HCT116 (cell line): ENCODE measurements at regions not wholly inside any gene's neighbourhood (a gene's known extent, or its start where the extent isn't known, plus 50 kb on each side); places are given as distances from the start of the nearest gene placed in this dataset.

ENCODE experiments used
- ATAC-seq: fragments of 200-7000 bp; cut with Tn5 transposase; 2 replicates; pipeline ENCODE4 v1.9.1; 2020; ENCODE audit warnings: mild to moderate bottlenecking, moderate library complexity
- BruUV-seq: library from RNA; stranded (reverse); fragments of 400-500 nt; replicated peaks from 2 replicates; lab custom pipeline; 2021; lab: Mats Ljungman, UMichigan
- CTCF ChIA-PET: fragments of 300-600 bp; sonication (Branson Sonifier 250); formaldehyde crosslinking; loops from one replicate; lab custom pipeline; 2021; ENCODE audit warnings: antibody characterized with exemption; lab: Charles Lee
- POLR2A ChIA-PET: fragments of 300-600, 350-600 bp; sonication (Branson Sonifier 250); formaldehyde crosslinking; loops from one replicate; lab custom pipeline; 2021; ENCODE audit warnings: antibody characterized with exemption; lab: Charles Lee
- RAD21 ChIA-PET, 2 experiments: fragments of 300-600 bp; sonication (Branson Sonifier 250); formaldehyde crosslinking; loops; one replicate each; lab custom pipeline; 2023; ENCODE audit warnings: low total read pairs in 2 of 2; ENCODE audit not compliant: uncharacterized antibody in 2 of 2, unreplicated experiment in 2 of 2, low non-redundant PET in 1 of 2; lab: Charles Lee
- DNase-seq: peaks from one replicate; pipeline ENCODE4 v3.0.0-alpha.2; 2010; ENCODE audit warnings: low read depth, low spot score
- H2AFZ ChIP-seq: fragments of 200-600 bp; shearing (Covaris generic), sonication (generic); 2 replicates; pipeline ENCODE4 v1.6.1; 2017; ENCODE audit warnings: low read depth, mixed run types, mixed read lengths, antibody characterized with exemption, low read length; ENCODE audit not compliant: poor library complexity, severe bottlenecking
- H3K27ac ChIP-seq: 2 replicates; pipeline ENCODE4 v1.5.1; 2012; ENCODE audit warnings: low read depth, low read length
- H3K27me3 ChIP-seq: fragments of 200-600 bp; sonication (generic); 2 replicates; pipeline ENCODE4 v1.6.1; 2016; ENCODE audit warnings: mixed run types, low read length, mixed read lengths; ENCODE audit not compliant: insufficient read depth
- H3K36me3 ChIP-seq, 2 experiments: fragments of 200-500 bp in 1 of 2; fragments of 200-600 bp in 1 of 2; sonication (Bioruptor generic) in 1 of 2; sonication (generic) in 1 of 2; 2 replicates each; pipeline versions ENCODE4 v1.5.1 to v1.6.1; 2014 to 2016; ENCODE audit warnings: low read length in 2 of 2, inconsistent platforms in 1 of 2, mixed read lengths in 1 of 2, mixed run types in 1 of 2; ENCODE audit not compliant: insufficient read depth in 2 of 2, control insufficient read depth in 1 of 2
- H3K4me1 ChIP-seq, 2 experiments: fragments of 200-600 bp in 1 of 2; sonication (generic) in 1 of 2; 2 replicates each; pipeline versions ENCODE4 v1.5.1 to v1.6.1; 2012 to 2017; ENCODE audit warnings: low read length in 2 of 2, inconsistent platforms in 1 of 2, mild to moderate bottlenecking in 1 of 2, mixed read lengths in 1 of 2, mixed run types in 1 of 2, moderate library complexity in 1 of 2; ENCODE audit not compliant: insufficient read depth in 2 of 2, control insufficient read depth in 1 of 2
- H3K4me2 ChIP-seq: fragments of 200-600 bp; sonication (generic); 2 replicates; pipeline ENCODE4 v1.6.1; 2017; ENCODE audit warnings: mixed run types, low read length, mixed read lengths
- H3K4me3 ChIP-seq, 2 experiments: fragments of 200-600 bp in 1 of 2; sonication (generic) in 1 of 2; replicated peaks in 1 of 2; 2 replicates each; pipeline ENCODE4 v1.5.1; 2011 to 2016; ENCODE audit warnings: low read length in 2 of 2, control low read depth in 1 of 2, low read depth in 1 of 2, mild to moderate bottlenecking in 1 of 2, mixed read lengths in 1 of 2, mixed run types in 1 of 2
- H3K79me2 ChIP-seq: fragments of 200-600 bp; sonication (generic); 2 replicates; pipeline ENCODE4 v1.6.1; 2017; ENCODE audit warnings: mild to moderate bottlenecking, mixed run types, low read length, moderate library complexity, mixed read lengths; ENCODE audit not compliant: insufficient read depth
- H3K9ac ChIP-seq: fragments of 200-600 bp; sonication (generic); 2 replicates; pipeline ENCODE4 v1.6.1; 2016; ENCODE audit warnings: low read length, mixed read lengths
- H3K9me2 ChIP-seq: fragments of 200-600 bp; sonication (generic), shearing (Covaris generic); 2 replicates; pipeline ENCODE4 v1.6.1; 2017; ENCODE audit warnings: mixed run types, mild to moderate bottlenecking, moderate library complexity; ENCODE audit not compliant: insufficient read depth
- H3K9me3 ChIP-seq, 2 experiments: fragments of 200-500 bp in 1 of 2; fragments of 200-600 bp in 1 of 2; sonication (Bioruptor generic) in 1 of 2; sonication (generic) in 1 of 2; 2 replicates each; pipeline ENCODE4 v1.6.1; 2014 to 2017; ENCODE audit warnings: low read length in 2 of 2, mixed read lengths in 2 of 2, inconsistent platforms in 1 of 2, low read depth in 1 of 2, mild to moderate bottlenecking in 1 of 2, mixed run types in 1 of 2, moderate library complexity in 1 of 2; ENCODE audit not compliant: control insufficient read depth in 1 of 2, insufficient read depth in 1 of 2
- H4K20me1 ChIP-seq: fragments of 200-600 bp; sonication (generic), shearing (Covaris generic); 2 replicates; pipeline ENCODE4 v1.6.1; 2017; ENCODE audit warnings: mixed run types, mild to moderate bottlenecking, moderate library complexity; ENCODE audit not compliant: insufficient read depth
- EGR1 ChIP-seq: IDR thresholded peaks from 2 replicates; pipeline ENCODE4 v1.6.1; 2012; ENCODE audit warnings: low read depth
- ELF1 ChIP-seq: IDR thresholded peaks from 2 replicates; pipeline ENCODE4 v1.6.1; 2012; ENCODE audit warnings: low read depth, borderline replicate concordance
- EZH2 ChIP-seq: fragments of 200-600 bp; sonication (generic); IDR thresholded peaks from 2 replicates; pipeline ENCODE4 v1.6.1; 2017; ENCODE audit warnings: antibody characterized with exemption, mixed run types
- POLR2A ChIP-seq: IDR thresholded peaks from 2 replicates; pipeline ENCODE4 v1.7.0; 2011; ENCODE audit warnings: borderline replicate concordance; ENCODE audit not compliant: insufficient read depth, insufficient read length; ENCODE audit errors: extremely low read depth
- POLR2AphosphoS5 ChIP-seq: IDR thresholded peaks from 2 replicates; pipeline ENCODE4 v1.6.1; 2011; ENCODE audit warnings: mild to moderate bottlenecking, low read depth, low read length, moderate library complexity
- RAD21 ChIP-seq: IDR thresholded peaks from 2 replicates; pipeline ENCODE4 v1.6.1; 2012; ENCODE audit warnings: low read depth, mild to moderate bottlenecking
- REST ChIP-seq: IDR thresholded peaks from 2 replicates; pipeline ENCODE4 v1.6.1; 2012; ENCODE audit warnings: low read depth
- SIN3A ChIP-seq: IDR thresholded peaks from 2 replicates; pipeline ENCODE4 v1.6.1; 2012; ENCODE audit warnings: low read depth
- SP1 ChIP-seq: IDR thresholded peaks from 2 replicates; pipeline ENCODE4 v1.6.1; 2012; ENCODE audit warnings: low read depth
- TCF7L2 ChIP-seq: IDR thresholded peaks from 2 replicates; pipeline ENCODE4 v1.7.0; 2011; ENCODE audit warnings: borderline replicate concordance, inconsistent platforms; ENCODE audit not compliant: insufficient read depth, insufficient read length; ENCODE audit errors: extremely low read depth
- YY1 ChIP-seq: IDR thresholded peaks from 2 replicates; pipeline ENCODE4 v1.6.1; 2011; ENCODE audit warnings: low read length, low read depth, moderate library complexity, mild to moderate bottlenecking; ENCODE audit not compliant: insufficient replicate concordance; ENCODE audit errors: extremely low read depth
- ZFX ChIP-seq: fragments of 450-650 bp; IDR thresholded peaks from 2 replicates; pipeline ENCODE4 v1.6.1; 2017
- intact Hi-C: fragments of 100-400 bp; cut with micrococcal nuclease; formaldehyde crosslinking; loops from 2 replicates; pipeline ENCODE4 v1.10.0; 2022
- TF ChIP-seq, protein P1 (sequence below), 3 experiments: fragments of 200-600 bp in 1 of 3; sonication (generic) in 1 of 3; IDR thresholded peaks in 2 of 3; conservative IDR thresholded peaks in 1 of 3; 2 replicates each; pipeline ENCODE4 v1.5.1; 2012 to 2017; ENCODE audit warnings: low read depth in 2 of 3, low read length in 2 of 3, antibody characterized with exemption in 1 of 3, borderline replicate concordance in 1 of 3, control low read depth in 1 of 3, mild to moderate bottlenecking in 1 of 3, mixed read lengths in 1 of 3, mixed run types in 1 of 3, moderate library complexity in 1 of 3; ENCODE audit not compliant: insufficient read depth in 1 of 3
- TF ChIP-seq, protein P2 (sequence below): IDR thresholded peaks from 2 replicates; pipeline ENCODE4 v1.6.1; 2012

GRCh38 chr2:67050622-67051021 lies 346.5 kb upstream of the ETAA1 start:
- no peaks in the 10 kb centered on the region for H3K9me2 ChIP-seq
- no peak overlapping the region for H3K4me3 ChIP-seq
- no peaks in the 10 kb centered on the region for H3K79me2 ChIP-seq
- DNase-seq (no peak), ATAC-seq (no peak)
- no peaks in the 10 kb centered on the region; a peak in 1 of 4 replicates for H3K9me3 ChIP-seq
- H2AFZ ChIP-seq, result no peak overlapping the region
- CTCF ChIA-PET, result no interaction called here
- no peak overlapping the region for H3K4me2 ChIP-seq
- H3K27ac ChIP-seq, result no peak overlapping the region
- no peaks in the 10 kb centered on the region for H3K36me3 ChIP-seq
- no TSS peak for BruUV-seq
- H3K9ac ChIP-seq, result no peak overlapping the region
- TF ChIP-seq EGR1 (no peak), ELF1 (no peak), REST (no peak), RAD21 (no peak), POLR2A (no peak), SIN3A (no peak), TCF7L2 (no peak), SP1 (no peak), POLR2AphosphoS5 (no peak), ZFX (no peak), YY1 (no peak), EZH2 (no peak)
- TF ChIP-seq, protein P1, sequence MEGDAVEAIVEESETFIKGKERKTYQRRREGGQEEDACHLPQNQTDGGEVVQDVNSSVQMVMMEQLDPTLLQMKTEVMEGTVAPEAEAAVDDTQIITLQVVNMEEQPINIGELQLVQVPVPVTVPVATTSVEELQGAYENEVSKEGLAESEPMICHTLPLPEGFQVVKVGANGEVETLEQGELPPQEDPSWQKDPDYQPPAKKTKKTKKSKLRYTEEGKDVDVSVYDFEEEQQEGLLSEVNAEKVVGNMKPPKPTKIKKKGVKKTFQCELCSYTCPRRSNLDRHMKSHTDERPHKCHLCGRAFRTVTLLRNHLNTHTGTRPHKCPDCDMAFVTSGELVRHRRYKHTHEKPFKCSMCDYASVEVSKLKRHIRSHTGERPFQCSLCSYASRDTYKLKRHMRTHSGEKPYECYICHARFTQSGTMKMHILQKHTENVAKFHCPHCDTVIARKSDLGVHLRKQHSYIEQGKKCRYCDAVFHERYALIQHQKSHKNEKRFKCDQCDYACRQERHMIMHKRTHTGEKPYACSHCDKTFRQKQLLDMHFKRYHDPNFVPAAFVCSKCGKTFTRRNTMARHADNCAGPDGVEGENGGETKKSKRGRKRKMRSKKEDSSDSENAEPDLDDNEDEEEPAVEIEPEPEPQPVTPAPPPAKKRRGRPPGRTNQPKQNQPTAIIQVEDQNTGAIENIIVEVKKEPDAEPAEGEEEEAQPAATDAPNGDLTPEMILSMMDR (IDR thresholded peaks at IDR 0.05 in 2 of 3, conservative IDR thresholded peaks at IDR 0.05 in 1 of 3; ENCODE audit: borderline replicate concordance in 1 of 3, insufficient read depth in 1 of 3, low read depth in 2 of 3, low read length in 2 of 3), result no peak
- TF ChIP-seq, protein P2, sequence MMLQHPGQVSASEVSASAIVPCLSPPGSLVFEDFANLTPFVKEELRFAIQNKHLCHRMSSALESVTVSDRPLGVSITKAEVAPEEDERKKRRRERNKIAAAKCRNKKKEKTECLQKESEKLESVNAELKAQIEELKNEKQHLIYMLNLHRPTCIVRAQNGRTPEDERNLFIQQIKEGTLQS, result no peak
- no peaks in the 10 kb centered on the region for H3K27me3 ChIP-seq
- no peaks in the 10 kb centered on the region for H3K4me1 ChIP-seq
- RAD21 ChIA-PET, result no interaction called here
- intact Hi-C loops, result no loop called here
- POLR2A ChIA-PET, result no interaction called here
- no peaks in the 10 kb centered on the region for H4K20me1 ChIP-seq
